DMS53 (cell line): ENCODE measurements at regions not wholly inside any gene's neighbourhood (a gene's known extent, or its start where the extent isn't known, plus 50 kb on each side); places are given as distances from the start of the nearest gene placed in this dataset.
"Not testable (repeated sequence)": the region's sequence is repeated elsewhere in the genome, so short reads cannot be mapped to it uniquely, and the experiment has no call there.

Experiments used
- DNase-seq: peaks from one replicate; lab custom pipeline; 2025; lab: John Stamatoyannopoulos, UW

DNA sequence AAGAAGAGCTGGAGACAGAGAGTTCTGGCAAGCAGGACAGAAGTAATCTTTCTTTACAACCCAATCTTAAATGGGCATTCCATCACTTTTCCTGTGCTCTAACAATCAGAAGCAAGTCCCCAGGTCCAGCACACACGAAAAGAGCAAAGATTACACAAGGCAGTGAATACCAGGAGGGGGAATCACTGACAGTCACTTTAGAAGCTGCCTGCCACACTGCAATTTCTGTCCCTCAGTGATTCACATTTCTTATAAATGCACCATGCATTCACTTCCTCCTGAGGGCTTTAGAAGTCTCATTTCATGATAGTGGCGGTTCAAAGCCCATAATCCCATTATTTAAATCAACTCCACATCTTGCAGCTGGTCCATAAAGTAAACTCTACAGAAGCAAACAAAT, 362.5 kb downstream of the POM121L12 start:
- no peak for DNase-seq

DNA sequence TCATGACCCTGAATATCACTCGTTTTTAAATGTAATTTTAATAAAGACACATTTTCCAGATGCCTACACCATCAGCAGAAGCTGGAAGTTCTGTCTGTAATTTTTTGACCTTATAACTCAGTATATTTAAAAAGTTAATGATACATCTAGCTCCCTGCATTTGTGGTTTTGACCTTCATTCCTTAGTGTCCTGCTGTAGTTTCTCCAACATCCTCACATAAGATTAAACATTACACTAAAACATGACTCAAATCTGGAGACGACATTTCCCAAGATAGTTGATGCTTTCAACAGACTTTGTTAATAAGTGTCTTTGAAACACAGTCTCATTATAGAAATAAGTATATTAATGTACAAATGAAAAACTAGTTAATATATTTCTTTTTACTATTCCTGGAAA, 363.1 kb downstream of the POM121L12 start:
- no peak for DNase-seq

DNA sequence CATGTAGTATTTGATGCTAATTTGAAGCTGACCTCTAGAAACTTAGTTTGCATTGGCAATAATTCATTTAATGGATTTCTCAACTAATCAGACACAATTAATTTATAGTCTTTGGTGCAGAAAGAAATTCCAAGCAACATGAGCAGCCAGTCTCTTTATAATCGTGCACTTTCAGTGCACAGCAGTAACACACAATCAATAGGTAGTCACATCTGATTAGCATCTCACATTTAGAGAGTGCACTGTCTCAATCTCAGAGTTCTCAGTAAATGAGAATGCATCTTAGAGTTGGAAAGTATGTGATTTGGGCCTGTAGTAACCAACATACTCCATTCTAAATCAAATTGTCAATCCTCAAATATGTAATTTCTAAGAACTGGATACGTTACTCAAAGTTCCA, 377.6 kb downstream of the POM121L12 start:
- DNase-seq, result no peak

DNA sequence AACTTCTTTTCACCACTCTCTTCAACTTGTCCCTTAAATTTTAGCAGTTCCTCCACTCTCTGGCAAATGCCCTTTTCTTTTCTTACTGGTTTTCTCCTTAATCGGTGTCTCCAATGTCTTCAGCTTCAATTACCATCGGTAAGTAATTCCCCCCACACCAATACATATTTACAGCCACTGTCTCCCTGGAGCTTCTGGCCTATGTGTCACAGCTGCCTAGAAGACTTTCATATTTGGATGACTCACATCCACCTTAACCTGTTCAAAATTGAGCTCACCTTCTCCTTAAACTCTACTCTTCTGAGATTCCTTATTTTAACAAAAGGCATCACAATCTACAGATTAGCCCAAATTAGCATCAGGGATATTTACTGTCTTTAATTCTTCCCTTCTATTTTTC, 380.4 kb downstream of the POM121L12 start:
- no peak for DNase-seq

DNA sequence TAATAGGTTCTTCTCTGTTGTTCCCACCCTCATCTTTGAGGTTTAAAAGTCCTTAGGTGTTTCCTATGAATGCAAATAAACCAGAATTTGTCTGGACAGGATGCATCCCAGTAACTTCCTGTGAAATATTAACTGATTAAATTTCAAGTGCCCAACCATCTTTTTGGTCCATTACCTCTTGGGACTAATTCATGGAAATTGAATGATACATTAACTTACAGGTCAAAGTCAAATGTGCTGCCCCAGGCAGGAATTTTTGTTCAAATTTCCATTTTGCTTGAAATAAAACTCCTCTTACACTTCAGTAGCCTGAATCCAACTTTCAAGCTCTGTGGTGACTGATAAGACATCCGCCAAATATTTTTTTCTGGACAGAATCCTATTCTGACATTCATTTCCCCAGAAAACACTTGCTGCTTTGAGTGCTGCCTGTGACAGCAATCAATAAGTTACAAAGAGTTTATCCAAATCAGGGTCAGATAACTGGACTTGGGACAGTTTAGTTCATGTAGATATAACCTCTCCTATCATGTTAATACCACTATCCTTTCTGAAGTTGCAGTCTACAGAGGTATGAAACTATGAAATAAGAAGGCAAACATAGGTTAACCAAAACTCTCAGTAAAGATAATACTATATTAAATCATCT, 383.5 kb downstream of the POM121L12 start:
- no peak for DNase-seq

DNA sequence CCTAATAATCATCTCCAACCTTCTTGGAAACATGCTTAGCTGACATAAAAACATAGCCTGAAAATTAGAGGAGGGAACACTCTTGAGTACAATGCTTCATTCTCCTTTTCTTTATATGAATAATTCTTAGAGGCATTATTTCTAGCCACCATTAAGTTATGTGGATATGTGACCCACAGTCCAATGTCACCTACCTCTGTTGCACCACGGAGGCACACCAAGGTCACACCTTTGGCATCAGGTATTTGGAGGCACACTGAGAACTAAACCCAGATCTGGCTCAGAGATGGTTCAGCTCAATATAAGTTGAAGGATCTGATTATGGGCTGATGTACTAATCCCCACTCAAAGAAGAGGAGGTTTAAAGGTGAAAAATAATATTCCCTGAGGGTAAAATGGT, 385.1 kb downstream of the POM121L12 start:
- no peak for DNase-seq

DNA sequence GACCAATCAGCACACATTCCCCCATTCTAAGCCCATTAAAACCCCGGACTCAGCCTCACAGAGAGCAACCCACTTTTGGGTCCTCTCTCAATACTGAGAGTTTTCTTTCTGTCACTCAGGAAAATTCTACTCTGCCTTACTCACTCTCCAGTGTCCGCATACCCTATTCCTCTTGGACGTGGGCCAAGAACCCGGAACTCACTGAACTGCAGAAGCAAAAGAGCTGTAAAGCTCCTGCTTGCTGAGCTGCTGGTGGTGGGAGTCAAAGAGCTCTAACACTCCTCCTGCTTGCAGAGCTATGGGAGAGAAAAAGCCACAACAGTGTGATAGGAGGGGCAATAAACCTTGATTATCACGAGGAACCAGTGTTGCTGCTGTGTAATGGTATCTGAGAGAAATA, 386.9 kb downstream of the POM121L12 start:
- no peak for DNase-seq

DNA sequence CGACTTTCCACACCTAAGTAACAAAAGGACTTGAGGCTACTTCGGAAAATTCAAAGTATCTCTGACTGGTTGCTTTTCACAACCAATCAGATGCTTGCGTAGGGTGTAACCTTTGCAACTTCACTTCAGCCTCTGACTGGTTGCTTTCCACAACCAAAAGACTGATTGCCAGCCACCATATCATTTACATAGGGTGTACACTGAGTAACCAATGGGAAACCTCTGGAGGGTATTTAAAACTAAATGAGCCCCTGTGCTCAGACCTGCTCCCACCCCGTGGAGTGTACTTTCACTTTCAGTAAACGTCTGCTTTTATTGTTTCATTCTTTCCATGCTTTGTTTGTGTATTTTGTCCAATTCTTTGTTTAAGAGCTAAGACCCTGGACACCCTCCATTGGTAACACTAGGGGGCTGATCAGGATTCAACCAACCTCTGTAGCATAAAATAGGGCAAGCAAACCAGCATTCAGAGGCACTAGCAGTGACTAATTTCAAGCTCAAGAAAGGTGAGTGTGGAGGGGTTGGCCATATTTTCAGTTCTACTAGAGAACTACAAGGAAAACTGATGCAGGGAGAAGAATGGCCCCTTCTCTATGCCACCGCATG, 390.8 kb downstream of the POM121L12 start:
- DNase-seq, result no peak

DNA sequence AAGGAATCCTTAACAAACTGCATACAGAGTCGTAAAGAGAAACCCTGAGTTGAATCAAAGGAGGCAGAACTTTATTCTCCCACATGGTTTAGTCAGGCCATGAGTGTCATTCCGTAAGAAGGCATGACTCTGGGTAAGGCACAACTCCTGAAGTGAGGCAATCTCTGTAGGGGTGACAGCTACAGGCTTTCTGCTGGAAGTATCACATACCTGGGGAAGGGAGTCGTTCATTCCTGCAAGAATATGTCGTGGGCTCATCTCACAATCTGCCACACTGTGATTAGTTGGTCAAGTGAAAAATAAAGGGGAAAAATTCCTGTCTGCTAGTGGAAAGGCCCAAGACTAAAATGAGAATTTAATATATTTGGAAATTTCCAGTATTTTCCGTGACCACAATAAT, 392.6 kb downstream of the POM121L12 start:
- no peak for DNase-seq

DNA sequence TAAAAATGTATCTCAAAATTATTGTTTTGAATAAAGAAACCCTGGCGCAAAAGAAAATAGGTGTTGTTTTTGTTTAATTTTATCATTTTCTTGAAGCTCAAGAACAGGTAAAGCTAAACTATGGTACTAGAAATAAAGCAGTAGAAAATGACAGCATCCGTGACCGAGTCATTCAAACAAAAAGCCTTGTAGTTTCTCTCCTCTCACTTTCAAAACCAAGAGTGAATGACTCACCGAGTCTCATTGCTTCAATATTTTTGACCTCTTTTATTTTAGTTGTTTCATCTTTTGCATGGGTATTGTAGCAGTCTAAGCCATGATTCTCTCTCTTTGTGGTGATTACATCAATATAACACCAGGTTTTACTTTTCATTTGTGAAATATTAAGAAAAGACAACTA, 396.5 kb downstream of the POM121L12 start:
- DNase-seq, result no peak

DNA sequence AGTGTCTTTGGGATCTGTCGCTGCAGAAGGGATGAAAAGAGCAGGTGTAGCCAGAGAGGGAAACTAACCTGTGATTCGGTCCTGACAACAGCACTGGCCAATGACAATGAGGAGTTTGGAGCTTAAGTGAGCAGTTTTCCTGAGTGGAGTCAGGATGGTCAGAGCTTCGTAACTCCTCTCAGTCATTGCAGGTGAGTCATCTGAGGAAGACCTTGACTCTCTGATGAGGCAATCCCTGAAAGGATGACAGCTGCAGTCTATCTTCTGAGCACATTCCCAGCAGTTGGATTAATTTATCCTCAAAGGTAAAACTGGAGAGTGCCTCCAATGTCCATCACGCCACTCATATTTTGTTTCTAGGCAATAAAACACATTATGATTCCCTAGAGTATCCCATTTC, 401.9 kb downstream of the POM121L12 start:
- DNase-seq, result peak; percentile 8

DNA sequence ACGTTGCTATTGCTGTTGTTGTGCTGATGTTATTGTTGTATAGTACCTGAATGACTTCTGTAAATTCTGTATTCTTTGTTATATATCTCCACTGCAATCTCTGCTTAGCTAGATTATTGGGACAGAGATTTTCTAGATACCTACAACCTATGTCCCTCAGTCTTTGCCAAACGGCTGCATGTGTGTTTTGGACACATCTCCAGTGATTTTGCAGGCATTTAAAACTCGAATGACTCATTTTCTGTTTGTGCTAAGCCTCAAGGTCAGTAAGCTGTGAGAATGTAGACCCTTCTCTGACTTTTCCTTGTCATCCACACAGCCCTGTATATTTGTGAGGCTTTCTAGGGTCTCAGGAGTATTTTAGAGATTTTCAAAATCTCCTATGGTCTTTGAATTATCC, 410.7 kb downstream of the POM121L12 start:
- DNase-seq, result peak; percentile 1

DNA sequence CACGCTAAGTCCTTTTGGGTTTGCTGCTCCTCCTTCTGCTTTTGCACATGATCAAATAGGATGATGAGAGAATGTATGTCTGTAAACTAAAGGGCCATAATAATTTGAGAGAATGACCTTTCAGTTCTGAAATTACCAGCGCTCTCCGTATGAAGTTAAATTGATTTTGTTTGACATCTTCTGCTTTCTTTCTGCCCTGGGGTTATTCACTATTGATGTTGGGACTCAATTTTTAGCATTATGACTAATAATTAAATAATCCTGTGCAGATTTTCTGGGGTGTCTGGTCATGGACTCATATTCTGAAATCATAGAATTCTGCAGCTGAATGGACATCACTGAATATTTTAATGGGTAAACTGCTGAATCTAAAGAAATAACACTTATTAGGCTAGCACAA, 423.2 kb downstream of the POM121L12 start:
- DNase-seq, result no peak

DNA sequence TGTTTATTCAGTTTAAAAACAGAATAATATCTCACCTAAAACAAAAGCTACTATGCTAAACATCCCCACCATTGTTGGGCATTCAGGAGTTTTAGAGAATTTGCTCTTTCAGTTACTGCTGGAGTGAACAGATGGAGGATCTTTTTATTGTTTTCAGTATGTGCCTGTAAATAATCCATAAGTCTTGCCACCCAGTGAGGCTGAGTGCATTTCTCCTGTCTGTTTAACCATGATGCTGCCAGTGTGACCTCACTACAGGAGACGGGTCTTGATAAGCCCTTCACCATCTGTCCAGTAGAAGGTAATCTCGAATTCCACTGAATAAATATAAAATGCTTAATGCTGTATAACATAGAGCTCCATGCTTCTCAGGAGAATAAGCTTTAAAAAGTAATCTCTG, 430.9 kb downstream of the POM121L12 start:
- DNase-seq, result no peak

DNA sequence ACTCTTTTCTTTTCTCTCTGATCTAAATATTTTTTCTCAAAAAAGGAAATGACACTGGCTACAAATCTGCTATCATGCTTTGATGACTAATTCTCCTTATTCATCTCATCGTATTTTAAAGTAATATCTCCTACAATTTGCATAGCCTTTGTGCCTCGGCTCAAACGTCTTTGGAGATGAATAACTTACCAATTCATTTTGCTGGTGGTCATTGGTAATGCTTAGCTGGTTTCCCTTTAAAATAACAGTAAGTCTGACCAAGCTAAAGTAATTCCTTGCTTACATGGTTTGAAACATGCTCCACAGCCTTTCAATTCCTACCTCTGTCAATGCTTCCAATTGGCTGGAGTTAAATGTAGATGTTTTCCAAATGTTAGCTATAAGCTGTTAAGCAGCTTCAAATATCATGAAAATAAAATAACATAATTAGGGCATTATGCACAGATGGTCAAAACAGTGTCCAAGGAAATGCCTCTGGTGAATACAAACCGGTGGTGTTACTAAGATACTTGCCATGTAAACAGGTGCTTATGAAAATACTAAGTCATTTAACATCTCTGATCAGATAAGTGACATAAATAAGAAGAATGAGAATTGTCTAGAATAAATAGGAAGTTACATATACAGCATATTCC, 435.0 kb downstream of the POM121L12 start:
- no peak for DNase-seq

DNA sequence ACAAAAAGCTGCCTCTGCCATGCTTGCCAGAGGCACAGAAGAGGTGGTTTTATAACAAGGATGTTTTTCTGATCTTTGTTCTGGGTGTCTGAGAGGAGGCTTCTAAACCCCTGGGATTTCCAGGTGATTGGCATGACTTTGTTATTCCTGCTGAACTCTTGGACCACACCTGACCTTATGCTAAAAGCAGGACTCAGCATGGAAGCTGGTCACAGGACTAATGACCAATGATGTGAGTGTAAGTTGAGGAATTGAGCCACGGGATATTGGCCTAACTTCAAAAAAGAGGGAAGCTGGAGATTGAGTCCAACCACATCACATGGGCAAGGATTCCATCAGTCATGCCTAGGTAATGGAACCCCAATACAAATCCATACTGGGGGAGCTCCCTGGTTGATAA, 437.9 kb downstream of the POM121L12 start:
- no peak for DNase-seq

DNA sequence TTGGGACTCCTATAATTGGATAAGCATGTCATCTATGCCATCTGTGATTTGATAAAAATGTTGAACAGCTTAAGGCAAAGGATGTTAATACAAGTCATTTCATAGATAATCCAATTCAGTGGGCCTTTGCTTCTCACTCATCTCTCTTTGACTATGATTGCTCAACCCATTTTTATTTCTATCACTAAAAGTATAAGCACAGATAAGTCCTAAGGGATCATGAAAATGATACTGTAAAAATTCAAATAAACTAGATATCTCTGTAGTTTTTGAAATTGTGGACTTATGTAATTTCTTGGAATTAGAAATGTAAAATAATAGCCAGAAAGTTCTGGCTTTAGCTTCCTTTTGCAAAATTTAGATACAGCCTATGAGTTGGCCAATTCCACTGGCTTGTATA, 440.3 kb downstream of the POM121L12 start:
- no peak for DNase-seq

DNA sequence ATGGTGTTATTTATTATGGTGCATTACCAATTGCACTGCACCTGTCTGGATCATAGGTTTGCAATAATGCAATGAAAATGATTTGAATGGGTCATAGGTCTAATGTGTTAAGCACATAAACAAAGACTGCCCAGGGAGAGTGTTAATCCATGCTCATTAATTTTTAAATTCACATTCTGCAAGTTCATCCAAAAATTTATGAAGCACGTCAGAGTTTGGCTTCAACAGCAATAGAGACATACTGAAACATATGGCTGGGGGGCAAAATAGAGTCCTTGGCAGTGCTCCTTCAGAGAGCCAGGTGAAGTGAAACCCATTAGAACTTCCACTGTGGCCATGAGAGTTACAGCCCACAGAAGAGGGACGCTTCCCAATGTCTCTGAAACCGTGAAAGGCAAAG, 441.1 kb downstream of the POM121L12 start:
- no peak for DNase-seq

DNA sequence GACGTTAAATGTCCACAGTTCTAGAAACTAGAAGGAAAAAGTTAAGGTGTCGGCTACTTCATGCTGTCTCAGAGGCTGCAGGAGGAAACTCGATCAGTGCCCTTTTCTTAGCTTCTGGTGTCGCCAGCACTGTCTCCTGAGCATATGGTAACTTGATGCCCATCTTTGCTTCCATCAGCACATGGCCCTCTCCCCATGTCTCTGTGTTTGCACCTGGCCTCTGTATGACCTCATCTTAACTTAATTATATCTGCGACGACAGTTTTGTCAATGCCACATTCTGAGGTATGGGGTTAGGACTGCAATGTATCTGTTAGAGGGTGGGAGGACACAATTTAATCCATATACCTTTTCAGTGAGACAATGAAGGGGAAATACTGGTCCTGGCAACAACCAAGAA, 449.9 kb downstream of the POM121L12 start:
- DNase-seq, result no peak

DNA sequence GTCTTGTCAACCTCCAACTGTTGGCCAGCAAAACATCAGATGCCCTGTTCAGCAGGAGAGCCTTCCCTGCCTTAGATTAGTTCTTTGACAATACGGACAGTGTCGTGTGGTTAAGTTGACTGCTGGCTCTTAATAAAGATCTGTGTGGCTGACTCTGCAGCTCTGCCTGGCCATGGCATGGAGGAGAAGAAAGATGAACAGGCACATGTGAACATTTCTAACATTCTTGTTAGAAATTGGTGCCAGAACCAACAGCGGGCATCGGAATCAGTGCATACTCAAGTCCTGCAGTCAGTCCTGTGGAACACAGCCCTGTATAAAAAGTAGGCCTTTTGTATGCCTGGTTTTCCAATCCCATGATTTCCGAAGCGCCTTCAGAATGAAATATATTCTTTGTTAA, 455.6 kb downstream of the POM121L12 start:
- no peak for DNase-seq

DNA sequence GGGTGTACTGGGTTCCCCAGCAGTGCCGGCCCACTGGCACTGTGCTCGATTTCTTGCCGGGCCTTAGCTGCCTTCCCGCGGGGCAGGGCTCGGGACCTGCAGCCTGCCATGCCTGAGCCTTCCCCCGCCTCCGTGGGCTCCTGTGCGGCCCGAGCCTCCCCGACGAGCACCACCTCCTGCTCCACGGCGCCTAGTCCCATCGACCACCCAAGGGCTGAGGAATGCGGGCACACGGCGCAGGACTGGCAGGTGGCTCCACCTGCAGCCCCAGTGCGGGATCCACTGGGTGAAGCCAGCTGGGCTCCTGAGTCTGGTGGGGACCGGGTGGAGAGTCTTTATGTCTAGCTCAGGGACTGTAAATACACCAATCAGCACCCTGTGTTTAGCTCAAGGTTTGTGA, 459.7 kb downstream of the POM121L12 start:
- not testable (repeated sequence) for DNase-seq

DNA sequence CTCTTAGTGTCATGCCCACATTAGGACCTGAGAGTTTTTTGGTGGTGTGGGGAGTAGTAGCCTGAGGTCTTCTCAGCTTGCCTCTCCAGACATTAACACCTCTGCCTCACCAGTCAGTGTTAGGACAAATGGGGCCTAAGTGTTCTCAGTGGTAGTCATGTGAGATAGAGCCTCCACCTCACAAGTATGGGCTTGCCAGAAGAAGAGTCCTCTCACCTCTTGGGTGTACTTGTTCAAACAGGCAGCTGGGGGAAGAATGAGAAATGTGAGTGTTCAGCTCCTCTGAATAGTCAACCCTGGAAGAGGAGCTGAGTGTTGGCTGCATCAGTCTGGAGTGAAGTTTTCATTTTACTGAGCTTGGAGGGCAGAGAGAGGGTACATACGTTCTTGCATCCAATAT, 464.6 kb downstream of the POM121L12 start:
- no peak for DNase-seq

DNA sequence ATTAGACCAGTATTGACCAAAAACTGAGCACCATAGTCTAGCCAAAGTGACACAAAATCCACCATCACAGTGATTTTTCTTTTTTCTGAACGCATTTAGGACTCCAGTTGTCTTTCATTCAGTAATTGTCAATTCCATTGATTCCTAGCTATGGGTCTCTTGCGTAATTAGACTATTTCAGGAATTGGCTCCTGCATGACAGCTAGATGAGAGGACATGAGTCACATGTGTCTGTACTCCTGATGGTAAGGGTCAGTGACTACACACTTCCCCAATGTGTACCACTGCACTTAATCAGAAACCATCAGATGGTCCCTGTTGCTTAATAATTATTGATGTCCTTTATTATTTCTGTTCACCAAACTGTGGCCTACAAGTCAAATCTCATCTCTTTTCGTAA, 469.5 kb downstream of the POM121L12 start:
- no peak for DNase-seq

DNA sequence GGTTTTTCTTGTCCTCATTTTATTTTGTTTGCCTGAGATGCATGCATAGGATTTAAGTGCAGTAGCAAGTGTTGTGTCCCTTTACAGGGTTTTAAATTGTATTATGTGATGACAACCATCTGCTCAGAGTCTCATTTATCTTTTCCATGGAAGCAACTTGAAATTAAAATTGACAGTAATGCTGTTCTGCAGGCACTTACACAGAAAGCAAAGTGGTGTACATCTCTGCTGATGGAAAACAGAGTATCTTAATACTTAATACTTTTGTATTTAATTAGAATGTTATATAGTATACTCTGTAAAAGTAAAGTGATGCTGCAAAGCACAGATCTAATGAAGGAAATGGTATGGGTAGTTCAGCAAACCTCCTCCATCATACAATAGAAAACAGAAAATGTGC, 482.9 kb downstream of the POM121L12 start:
- no peak for DNase-seq
